GM12864 (cell line): ENCODE measurements at regions not wholly inside any gene's neighbourhood (a gene's known extent, or its start where the extent isn't known, plus 50 kb on each side); places are given as distances from the start of the nearest gene placed in this dataset.

Experiments
- DNase-seq: peaks from one replicate; pipeline ENCODE4 v3.0.0-alpha.2; 2011; ENCODE audit warnings: low read depth
- H3K4me3 ChIP-seq: 2 replicates; pipeline ENCODE4 v1.5.1; 2011; ENCODE audit warnings: mild to moderate bottlenecking, low read depth, low read length, control low read depth
- TF ChIP-seq, protein P1 (sequence below): IDR thresholded peaks from 2 replicates; pipeline ENCODE4 v1.5.1; 2011; ENCODE audit warnings: low read depth, mild to moderate bottlenecking, moderate library complexity, low read length, control low read depth, inconsistent platforms; ENCODE audit errors: missing control alignments

GRCh38 chr1:59057796-59058195 lies 239.1 kb upstream of the FGGY start:
- TF ChIP-seq, protein P1, sequence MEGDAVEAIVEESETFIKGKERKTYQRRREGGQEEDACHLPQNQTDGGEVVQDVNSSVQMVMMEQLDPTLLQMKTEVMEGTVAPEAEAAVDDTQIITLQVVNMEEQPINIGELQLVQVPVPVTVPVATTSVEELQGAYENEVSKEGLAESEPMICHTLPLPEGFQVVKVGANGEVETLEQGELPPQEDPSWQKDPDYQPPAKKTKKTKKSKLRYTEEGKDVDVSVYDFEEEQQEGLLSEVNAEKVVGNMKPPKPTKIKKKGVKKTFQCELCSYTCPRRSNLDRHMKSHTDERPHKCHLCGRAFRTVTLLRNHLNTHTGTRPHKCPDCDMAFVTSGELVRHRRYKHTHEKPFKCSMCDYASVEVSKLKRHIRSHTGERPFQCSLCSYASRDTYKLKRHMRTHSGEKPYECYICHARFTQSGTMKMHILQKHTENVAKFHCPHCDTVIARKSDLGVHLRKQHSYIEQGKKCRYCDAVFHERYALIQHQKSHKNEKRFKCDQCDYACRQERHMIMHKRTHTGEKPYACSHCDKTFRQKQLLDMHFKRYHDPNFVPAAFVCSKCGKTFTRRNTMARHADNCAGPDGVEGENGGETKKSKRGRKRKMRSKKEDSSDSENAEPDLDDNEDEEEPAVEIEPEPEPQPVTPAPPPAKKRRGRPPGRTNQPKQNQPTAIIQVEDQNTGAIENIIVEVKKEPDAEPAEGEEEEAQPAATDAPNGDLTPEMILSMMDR: no peak
- no peak for DNase-seq
- no peak overlapping the region for H3K4me3 ChIP-seq

- TF ChIP-seq, protein P1: no peak
- no peak for DNase-seq
- no peak overlapping the region for H3K4me3 ChIP-seq
Observed at GRCh38 chr1:59058665-59059439, 238.0 kb upstream of the FGGY start.

DNA sequence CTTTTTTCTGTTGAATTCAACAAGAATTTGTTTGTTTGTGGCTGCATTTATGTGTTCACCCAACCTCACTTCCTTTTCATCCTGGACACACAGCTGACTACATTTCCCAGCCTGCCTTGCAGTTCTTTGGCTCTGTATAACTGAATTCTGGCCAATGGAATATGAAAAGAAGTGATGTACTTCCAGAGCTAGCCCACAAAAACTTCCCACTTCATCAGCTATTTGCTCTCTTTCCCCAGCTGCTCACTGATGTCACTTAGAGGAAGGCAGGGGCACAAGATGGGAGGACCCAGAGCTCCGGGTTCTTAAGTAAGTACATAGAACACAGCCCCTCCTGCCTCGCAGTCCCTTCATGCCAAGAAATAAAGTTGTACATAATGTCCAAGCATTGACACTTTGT lies 235.0 kb upstream of the FGGY start:
- DNase-seq: no peak
- H3K4me3 ChIP-seq: no peak overlapping the region
- TF ChIP-seq, protein P1: no peak

- no peak for DNase-seq
- H3K4me3 ChIP-seq: no peak overlapping the region
- TF ChIP-seq, protein P1: no peak
Observed at GRCh38 chr1:59062743-59063142, 234.2 kb upstream of the FGGY start.

DNA sequence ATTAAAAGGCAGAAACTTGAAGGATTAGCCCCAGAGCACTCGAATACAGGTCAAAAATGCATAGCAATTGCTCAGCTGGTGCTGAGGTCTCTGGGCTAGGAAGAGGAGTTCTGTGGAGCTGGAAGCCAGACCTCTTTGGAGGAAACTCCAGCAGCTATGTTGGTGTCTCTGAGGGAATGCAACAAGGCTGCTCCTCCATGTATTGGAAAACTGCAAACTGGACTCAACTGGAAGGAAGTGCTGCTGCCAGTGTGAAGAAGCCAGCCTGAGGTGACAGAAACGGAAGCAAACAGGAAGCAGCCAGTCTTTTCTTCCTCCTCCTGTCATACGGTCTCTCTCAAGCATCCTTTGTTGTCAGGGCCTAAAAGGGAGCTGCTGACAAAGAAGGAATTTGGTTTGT lies 233.4 kb upstream of the FGGY start:
- no peak for DNase-seq
- TF ChIP-seq, protein P1: no peak
- H3K4me3 ChIP-seq: no peak overlapping the region

DNA sequence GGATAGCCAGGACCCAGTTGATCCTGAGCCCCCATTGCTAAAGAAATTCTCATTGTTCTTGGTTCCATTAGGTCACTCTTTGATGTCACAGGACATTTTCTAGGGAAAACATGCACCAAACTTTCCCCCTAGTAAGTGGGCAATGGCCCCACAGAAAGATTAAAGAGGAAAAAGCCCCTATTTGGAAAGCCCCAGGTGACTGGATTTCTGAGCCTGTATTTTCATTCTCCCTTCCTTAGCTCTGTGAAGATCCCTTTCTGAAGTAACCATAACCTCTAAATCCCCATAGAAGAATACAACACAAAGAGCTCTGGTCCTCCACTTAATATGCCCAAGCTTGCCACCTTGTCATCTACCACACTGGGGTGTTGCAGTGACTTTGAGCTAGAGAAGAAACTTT lies 232.3 kb upstream of the FGGY start:
- TF ChIP-seq, protein P1: no peak
- no peak for DNase-seq
- no peak overlapping the region for H3K4me3 ChIP-seq

DNA sequence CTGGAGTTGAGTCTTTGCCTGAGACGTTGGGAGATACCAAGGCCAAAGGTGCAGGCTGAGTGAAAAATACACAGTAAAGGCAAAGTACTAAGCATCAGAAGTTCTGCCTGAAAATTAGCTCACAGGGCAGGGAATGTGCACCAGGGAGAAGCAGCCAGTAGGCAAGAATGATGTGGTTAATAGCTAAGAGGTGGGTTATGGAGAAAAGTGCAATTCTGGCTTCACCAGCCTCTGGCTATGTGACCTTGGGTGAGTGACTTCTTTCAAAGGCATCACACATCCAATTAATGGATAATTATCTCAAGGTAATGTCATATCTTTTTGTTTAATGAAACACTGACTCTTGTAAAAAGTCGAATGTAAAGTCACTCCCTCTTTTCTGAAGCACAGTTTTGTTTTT lies 230.7 kb upstream of the FGGY start:
- TF ChIP-seq, protein P1: no peak
- H3K4me3 ChIP-seq: no peak overlapping the region
- no peak for DNase-seq
